Brain microvascular endothelial cell (primary cell): ENCODE measurements at regions not wholly inside any gene's neighbourhood (a gene's known extent, or its start where the extent isn't known, plus 50 kb on each side); places are given as distances from the start of the nearest gene placed in this dataset.
A peak's percentile ranks its signal among the peaks of the same experiment; 100 is the strongest.

Experiments used
- DNase-seq: peaks from one replicate; pipeline ENCODE4 v3.0.0-alpha.2; 2020
- H3K27ac ChIP-seq: fragments of 250-450 bp; sonication (Bioruptor Pico); 2 replicates; pipeline ENCODE4 v1.5.1; 2020; ENCODE audit warnings: mild to moderate bottlenecking, moderate library complexity
- H3K27me3 ChIP-seq: fragments of 250-450 bp; sonication (Bioruptor Pico); replicated peaks from 2 replicates; pipeline ENCODE4 v1.5.1; 2020; ENCODE audit warnings: mild to moderate bottlenecking
- H3K36me3 ChIP-seq: fragments of 250-450 bp; sonication (Bioruptor Pico); replicated peaks from 2 replicates; pipeline ENCODE4 v1.5.1; 2020; ENCODE audit warnings: mild to moderate bottlenecking
- H3K4me3 ChIP-seq: 2 replicates; pipeline ENCODE4 v1.5.1; 2011; ENCODE audit warnings: low read depth, mild to moderate bottlenecking, control low read depth, low read length, moderate library complexity
- CTCF ChIP-seq: IDR thresholded peaks from 2 replicates; pipeline ENCODE4 v1.5.1; 2011; ENCODE audit warnings: low read depth, mild to moderate bottlenecking, moderate library complexity, low read length, control low read depth, inconsistent platforms; ENCODE audit errors: missing control alignments
- in situ Hi-C: cut with HindIII; loops from 2 replicates; pipeline ENCODE4 v1.10.0; 2017; ENCODE audit warnings: low sequenced_read_pairs, low pct_ligation_motif_present

GRCh38 chr22:26892166-26893041 is 235.0 kb downstream of the MIAT start:
- no peak overlapping the region for H3K4me3 ChIP-seq
- no peaks in the 10 kb centered on the region for H3K27me3 ChIP-seq
- in situ Hi-C loops, result no loop called here
- H3K36me3 ChIP-seq, result no peaks in the 10 kb centered on the region
- H3K27ac ChIP-seq, result no peak overlapping the region
- no peak for DNase-seq
- no peak for TF ChIP-seq CTCF

GRCh38 chr22:26893173-26894110 is 236.1 kb downstream of the MIAT start:
- in situ Hi-C loops, result no loop called here
- Histone ChIP-seq H3K27me3 (no peaks in the 10 kb centered on the region), H3K4me3 (no peak overlapping the region), H3K27ac (peak overlapping the region; percentile 88), H3K36me3 (no peaks in the 10 kb centered on the region)
- no peak for DNase-seq
- no peak for TF ChIP-seq CTCF

GRCh38 chr22:26894362-26894761 is 237.0 kb downstream of the MIAT start:
- DNase-seq, result peak; percentile 27
- peak overlapping the region; percentile 88 for H3K27ac ChIP-seq
- in situ Hi-C loops, result no loop called here
- H3K27me3 ChIP-seq, result no peaks in the 10 kb centered on the region
- TF ChIP-seq CTCF, result no peak
- no peak overlapping the region for H3K4me3 ChIP-seq
- H3K36me3 ChIP-seq, result no peaks in the 10 kb centered on the region

DNA sequence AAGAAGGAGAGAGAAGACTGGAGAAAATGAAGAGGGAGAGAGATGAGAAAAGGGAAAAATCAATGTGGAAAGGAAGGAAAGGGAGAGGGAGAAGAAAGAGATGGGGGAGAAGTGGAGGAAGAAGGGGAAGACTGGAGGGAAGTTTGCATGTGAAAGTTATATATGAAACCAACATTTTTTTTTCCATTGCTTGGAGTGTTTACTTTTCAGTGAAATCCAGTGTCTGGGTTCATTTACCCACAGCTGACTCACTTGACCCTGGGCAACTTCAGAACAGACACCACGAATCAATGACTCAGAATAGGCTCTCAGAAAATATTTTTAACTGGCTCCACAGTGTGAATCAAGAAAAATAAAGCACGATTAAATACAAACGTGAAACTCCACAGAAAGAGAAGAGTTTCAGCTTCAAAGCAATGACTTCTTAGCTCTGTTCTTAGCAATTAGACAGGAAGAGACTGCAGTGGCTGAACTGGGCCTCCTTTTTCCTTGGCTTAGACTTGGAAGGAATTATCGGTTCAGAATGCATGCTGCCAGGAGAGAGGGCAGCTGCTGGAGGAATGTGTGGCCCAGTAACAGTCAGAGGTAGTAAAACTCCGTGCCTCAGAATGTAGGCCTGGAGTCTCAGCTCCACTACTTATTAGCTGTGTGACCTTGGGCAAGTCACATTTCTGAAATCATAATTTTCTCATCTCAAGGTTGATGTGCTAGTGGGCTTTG is 237.5 kb downstream of the MIAT start:
- peak overlapping the region; percentile 88 for H3K27ac ChIP-seq
- H3K4me3 ChIP-seq, result no peak overlapping the region
- in situ Hi-C loops, result no loop called here
- peak; percentile 91 for DNase-seq
- H3K36me3 ChIP-seq, result no peaks in the 10 kb centered on the region
- H3K27me3 ChIP-seq, result no peaks in the 10 kb centered on the region
- TF ChIP-seq CTCF, result no peak

DNA sequence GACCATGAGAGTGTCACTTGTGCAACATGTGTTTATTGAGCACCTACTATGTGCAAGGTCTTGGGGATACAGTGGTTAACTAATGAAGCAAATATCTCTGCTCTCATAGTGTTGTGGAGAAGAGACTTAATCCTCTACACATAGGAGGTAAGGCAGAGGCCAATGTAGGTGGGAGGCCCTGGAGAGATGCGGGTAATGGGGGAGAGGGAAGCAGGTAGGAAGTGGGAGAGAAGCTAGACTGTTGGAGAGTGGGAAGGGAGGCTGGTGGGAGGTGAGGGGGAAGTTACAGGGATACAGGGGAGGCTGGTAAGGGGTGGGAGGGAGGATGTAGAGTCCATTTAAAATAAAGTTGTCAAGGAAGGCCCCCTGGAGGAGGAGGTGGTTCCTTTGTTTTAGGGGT is 240.0 kb downstream of the MIAT start:
- Histone ChIP-seq H3K36me3 (no peaks in the 10 kb centered on the region), H3K4me3 (no peak overlapping the region), H3K27me3 (no peaks in the 10 kb centered on the region), H3K27ac (no peak overlapping the region)
- no peak for DNase-seq
- TF ChIP-seq CTCF, result no peak
- in situ Hi-C loops, result no loop called here
